HEK293T (cell line): ENCODE measurements at regions not wholly inside any gene's neighbourhood (a gene's known extent, or its start where the extent isn't known, plus 50 kb on each side); places are given as distances from the start of the nearest gene placed in this dataset.

ENCODE experiments used
- HDGF ChIP-seq: fragments of 450-650 bp; IDR thresholded peaks from 2 replicates; pipeline ENCODE4 v1.6.1; 2017; ENCODE audit warnings: antibody characterized with exemption, borderline replicate concordance
- SP1 ChIP-seq: fragments of 450-650 bp; IDR thresholded peaks from 2 replicates; pipeline ENCODE4 v1.6.1; 2017
- TARDBP ChIP-seq: fragments of 450-650 bp; IDR thresholded peaks from 2 replicates; pipeline ENCODE4 v1.6.1; 2016

DNA sequence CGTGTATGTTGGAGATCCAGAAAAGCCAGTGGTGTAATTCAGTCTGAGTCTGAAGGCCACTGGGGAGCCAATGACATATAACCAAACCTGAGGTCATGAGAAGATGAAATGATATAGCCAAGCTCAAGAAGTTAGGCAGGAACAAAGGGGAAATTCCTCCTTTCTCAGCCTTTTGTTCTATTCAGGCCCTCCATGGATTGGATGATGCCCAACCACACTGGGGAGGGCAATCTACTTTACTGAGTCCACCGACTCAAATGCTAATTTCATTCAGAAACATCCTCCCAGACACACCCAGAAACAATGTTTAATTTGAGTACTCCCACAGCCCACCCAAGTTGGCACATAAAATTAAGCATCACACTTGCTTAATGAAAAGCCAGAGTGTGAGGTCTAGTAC, 183.6 kb downstream of the GJA1 start:
- no peak for TF ChIP-seq SP1
- no peak for TF ChIP-seq TARDBP
- no peak for TF ChIP-seq HDGF
